ENCODE measurements at regions not wholly inside any gene's neighbourhood (a gene's known extent, or its start where the extent isn't known, plus 50 kb on each side); places are given as distances from the start of the nearest gene placed in this dataset.

DNA sequence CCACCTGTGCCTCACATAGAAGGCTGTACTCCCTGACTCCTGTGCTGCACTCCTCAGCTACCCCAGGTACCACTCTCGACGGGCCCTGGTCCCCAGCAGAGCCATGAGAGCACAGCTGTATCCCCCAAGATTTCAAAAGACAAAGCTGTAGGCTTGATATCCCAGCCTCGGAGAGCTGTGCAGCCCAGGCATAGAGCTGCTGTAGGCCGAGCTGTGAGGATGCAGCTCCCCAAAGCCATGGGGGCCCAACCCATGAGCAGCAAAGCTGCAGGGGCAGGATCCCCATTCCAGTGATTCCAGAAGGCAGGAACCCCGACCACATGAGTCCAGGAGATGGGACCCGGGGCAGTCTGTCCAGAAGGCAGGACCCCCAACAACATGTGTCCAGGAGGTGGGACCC is 123.8 kb upstream of the CBLN2 start:
- no peak overlapping the region for H3K4me3 ChIP-seq
- no peak overlapping the region for H3K4me2 ChIP-seq (ENCODE audit: control insufficient read depth, insufficient read depth)
- intact Hi-C loops (cut with micrococcal nuclease; ENCODE audit: unreplicated experiment), result no loop called here
- DNase-seq (ENCODE audit: low read depth, low spot score) (no peak), ATAC-seq (no peak), FAIRE-seq (no peak)
- RAD21 ChIA-PET (ENCODE audit: unreplicated experiment), result no interaction called here
- BruUV-seq (replicated peaks), result no TSS peak
- no peaks in the 10 kb centered on the region for H4K20me1 ChIP-seq (ENCODE audit: control insufficient read depth, insufficient read depth)
- no peaks in the 10 kb centered on the region for H3K27me3 ChIP-seq (replicated peaks in 1 of 2; ENCODE audit: control insufficient read depth in 2 of 2, insufficient read depth in 2 of 2, low read length in 1 of 2)
- no peaks in the 10 kb centered on the region for H3K9me3 ChIP-seq (replicated peaks; ENCODE audit: control insufficient read depth, insufficient read depth, low read length)
- 61% methylated on average over 6 of the region's 6 CpGs for WGBS (ENCODE audit: insufficient coverage, insufficient replicate concordance, low lambda C conversion rate, missing lambda C conversion rate)
- CTCF ChIA-PET, result interaction anchor here (1.9 kb wide), 1 partner anchor 15 kb away, joined by 9 read pairs; no protein-coding TSS in a partner anchor
- no peaks in the 10 kb centered on the region for H3K79me2 ChIP-seq (ENCODE audit: control insufficient read depth, insufficient read depth, low read length)
- no peak overlapping the region for H3K9ac ChIP-seq (ENCODE audit: control insufficient read depth, insufficient read depth, low read length)
- H3K4me1 ChIP-seq (ENCODE audit: control insufficient read depth, insufficient read depth, low read length), result peaks cover 4% of the 10 kb centered on the region; the same call in 1 of the 2 replicates
- no peak overlapping the region for H3K27ac ChIP-seq (ENCODE audit: control insufficient read depth, insufficient read depth)
- in situ Hi-C loops (cut with MboI), result no loop called here
- no peak for TF ChIP-seq STAT1 (conservative IDR thresholded peaks at IDR 0.05)
- no peak for TF ChIP-seq USF1 (IDR thresholded peaks at IDR 0.05; ENCODE audit: borderline replicate concordance, extremely low read length, insufficient read depth, low read depth, low read length)
- TF ChIP-seq MXI1 (IDR thresholded peaks at IDR 0.05; ENCODE audit: low read depth, low read length), result no peak
- TF ChIP-seq CBFB (IDR thresholded peaks at IDR 0.05; ENCODE audit: low read depth), result no peak
- no peak for TF ChIP-seq KLF5 (IDR thresholded peaks at IDR 0.05; ENCODE audit: partially characterized antibody)
- no peak for TF ChIP-seq NFXL1 (IDR thresholded peaks at IDR 0.05; ENCODE audit: borderline replicate concordance)
- TF ChIP-seq EP300 (IDR thresholded peaks at IDR 0.05; ENCODE audit: borderline replicate concordance in 1 of 2, control insufficient read depth in 1 of 2, low read depth in 2 of 2, low read length in 2 of 2), result no peak
- no peak for TF ChIP-seq IKZF1 (conservative IDR thresholded peaks at IDR 0.05)
- TF ChIP-seq JUNB (IDR thresholded peaks at IDR 0.05), result no peak
- no peak for TF ChIP-seq ZNF622 (IDR thresholded peaks at IDR 0.05)
- no peak for TF ChIP-seq PKNOX1 (IDR thresholded peaks at IDR 0.05)
- no peak for TF ChIP-seq GABPA (IDR thresholded peaks at IDR 0.05; ENCODE audit: low read depth)
- TF ChIP-seq, protein P1, sequence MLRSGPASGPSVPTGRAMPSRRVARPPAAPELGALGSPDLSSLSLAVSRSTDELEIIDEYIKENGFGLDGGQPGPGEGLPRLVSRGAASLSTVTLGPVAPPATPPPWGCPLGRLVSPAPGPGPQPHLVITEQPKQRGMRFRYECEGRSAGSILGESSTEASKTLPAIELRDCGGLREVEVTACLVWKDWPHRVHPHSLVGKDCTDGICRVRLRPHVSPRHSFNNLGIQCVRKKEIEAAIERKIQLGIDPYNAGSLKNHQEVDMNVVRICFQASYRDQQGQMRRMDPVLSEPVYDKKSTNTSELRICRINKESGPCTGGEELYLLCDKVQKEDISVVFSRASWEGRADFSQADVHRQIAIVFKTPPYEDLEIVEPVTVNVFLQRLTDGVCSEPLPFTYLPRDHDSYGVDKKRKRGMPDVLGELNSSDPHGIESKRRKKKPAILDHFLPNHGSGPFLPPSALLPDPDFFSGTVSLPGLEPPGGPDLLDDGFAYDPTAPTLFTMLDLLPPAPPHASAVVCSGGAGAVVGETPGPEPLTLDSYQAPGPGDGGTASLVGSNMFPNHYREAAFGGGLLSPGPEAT (IDR thresholded peaks at IDR 0.05; ENCODE audit: low read depth), result no peak
- H3K36me3 ChIP-seq (ENCODE audit: control insufficient read depth in 2 of 2, insufficient read depth in 2 of 2, low read length in 1 of 2), result no peaks in the 10 kb centered on the region
- no peak overlapping the region for H2AFZ ChIP-seq (ENCODE audit: control insufficient read depth, low read depth, low read length)
- SMC1A ChIA-PET (ENCODE audit: uncharacterized antibody, unreplicated experiment), result interaction anchor here (1.0 to 1.5 kb wide), 2 partner anchors 10 to 23 kb away, joined by 3 to 4 read pairs; no protein-coding TSS in a partner anchor
- POLR2A ChIA-PET, result no interaction called here
